NCI-H510A treated with DMSO at 0.1 percent for 48 hours (cell line): ENCODE measurements at regions not wholly inside any gene's neighbourhood (a gene's known extent, or its start where the extent isn't known, plus 50 kb on each side); places are given as distances from the start of the nearest gene placed in this dataset.
A peak's percentile ranks its signal among the peaks of the same experiment; 100 is the strongest.

Source experiments
- DNase-seq: peaks from one replicate; lab custom pipeline; 2025; lab: John Stamatoyannopoulos, UW

- peak; percentile 73 for DNase-seq
Observed at GRCh38 chr15:29208836-29209235, 60.8 kb downstream of the NSMCE3 start.

- peak; percentile 73 for DNase-seq
Observed at GRCh38 chr15:29208352-29208751, 61.3 kb downstream of the NSMCE3 start.

- no peak for DNase-seq
Observed at GRCh38 chr15:29207758-29208108, 61.9 kb downstream of the NSMCE3 start.

- no peak for DNase-seq
Observed at GRCh38 chr15:29207027-29207757, 62.4 kb downstream of the NSMCE3 start.

GRCh38 chr15:29205186-29205585 is 64.4 kb downstream of the NSMCE3 start:
- no peak for DNase-seq

GRCh38 chr15:29204369-29204755 is 65.3 kb downstream of the NSMCE3 start:
- no peak for DNase-seq

GRCh38 chr15:29203718-29204368 is 65.8 kb downstream of the NSMCE3 start:
- no peak for DNase-seq

- no peak for DNase-seq
Observed at GRCh38 chr15:29196722-29197121, 72.9 kb downstream of the NSMCE3 start.

GRCh38 chr15:29196290-29196689 is 73.3 kb downstream of the NSMCE3 start:
- no peak for DNase-seq

GRCh38 chr15:29194866-29195265 is 74.8 kb downstream of the NSMCE3 start:
- no peak for DNase-seq

GRCh38 chr15:29183071-29183831 is 86.4 kb downstream of the NSMCE3 start:
- DNase-seq: peak; percentile 43

GRCh38 chr15:29182590-29182989 is 87.0 kb downstream of the NSMCE3 start:
- no peak for DNase-seq

GRCh38 chr15:29172742-29173725 is 96.6 kb downstream of the NSMCE3 start:
- DNase-seq: no peak

- no peak for DNase-seq
Observed at GRCh38 chr15:29170521-29170920, 99.1 kb downstream of the NSMCE3 start.
